HEK293 (cell line): ENCODE measurements at regions not wholly inside any gene's neighbourhood (a gene's known extent, or its start where the extent isn't known, plus 50 kb on each side); places are given as distances from the start of the nearest gene placed in this dataset.

Experiments used
- CTCF ChIP-seq: fragments of 450-650 bp; formaldehyde crosslinking; IDR thresholded peaks from 2 replicates; pipeline ENCODE4 v1.5.1; 2016; ENCODE audit warnings: missing biosample characterization, missing genetic modification characterization
- FEZF1 ChIP-seq: fragments of 450-650 bp; formaldehyde crosslinking; IDR thresholded peaks from 2 replicates; pipeline ENCODE4 v1.5.1; 2016; ENCODE audit warnings: missing biosample characterization, missing genetic modification characterization
- GLIS1 ChIP-seq: fragments of 450-650 bp; formaldehyde crosslinking; IDR thresholded peaks from 2 replicates; pipeline ENCODE4 v1.5.1; 2016; ENCODE audit warnings: missing biosample characterization, missing genetic modification characterization
- IKZF3 ChIP-seq: fragments of 450-650 bp; IDR thresholded peaks from 2 replicates; pipeline ENCODE4 v1.5.0; 2018; ENCODE audit warnings: missing biosample characterization, mild to moderate bottlenecking, missing genetic modification characterization, moderate library complexity
- INSM2 ChIP-seq: fragments of 450-650 bp; formaldehyde crosslinking; IDR thresholded peaks from 2 replicates; pipeline ENCODE4 v1.5.1; 2016; ENCODE audit warnings: missing biosample characterization, missing genetic modification characterization
- KLF9 ChIP-seq: fragments of 450-650 bp; formaldehyde crosslinking; IDR thresholded peaks from 2 replicates; pipeline ENCODE4 v1.5.1; 2016; ENCODE audit warnings: missing biosample characterization, missing genetic modification characterization, low read depth
- PATZ1 ChIP-seq: fragments of 450-650 bp; formaldehyde crosslinking; IDR thresholded peaks from 2 replicates; pipeline ENCODE4 v1.5.1; 2016; ENCODE audit warnings: missing biosample characterization, missing genetic modification characterization
- REST ChIP-seq: fragments of 450-650 bp; formaldehyde crosslinking; IDR thresholded peaks from 2 replicates; pipeline ENCODE4 v1.5.1; 2016; ENCODE audit warnings: missing biosample characterization, missing genetic modification characterization
- TCF7L2 ChIP-seq: IDR thresholded peaks from 2 replicates; pipeline ENCODE4 v1.6.1; 2011; ENCODE audit warnings: low read depth, mild to moderate bottlenecking, inconsistent platforms, low read length, moderate library complexity, borderline replicate concordance
- ZBTB8A ChIP-seq: fragments of 450-650 bp; formaldehyde crosslinking; IDR thresholded peaks from 2 replicates; pipeline ENCODE4 v1.5.1; 2016; ENCODE audit warnings: missing biosample characterization, missing genetic modification characterization
- ZNF10 ChIP-seq: fragments of 450-650 bp; formaldehyde crosslinking; IDR thresholded peaks from 2 replicates; pipeline ENCODE4 v1.5.1; 2017; ENCODE audit warnings: missing biosample characterization, missing genetic modification characterization
- ZNF112 ChIP-seq: fragments of 450-650 bp; formaldehyde crosslinking; IDR thresholded peaks from 2 replicates; pipeline ENCODE4 v1.5.0; 2017; ENCODE audit warnings: missing biosample characterization, missing genetic modification characterization
- ZNF121 ChIP-seq: fragments of 450-650 bp; formaldehyde crosslinking; IDR thresholded peaks from 2 replicates; pipeline ENCODE4 v1.5.1; 2016; ENCODE audit warnings: missing biosample characterization, missing genetic modification characterization
- ZNF18 ChIP-seq: fragments of 450-650 bp; formaldehyde crosslinking; IDR thresholded peaks from 2 replicates; pipeline ENCODE4 v1.5.1; 2016; ENCODE audit warnings: missing biosample characterization, missing genetic modification characterization
- ZNF184 ChIP-seq: fragments of 450-650 bp; IDR thresholded peaks from 2 replicates; pipeline ENCODE4 v1.5.1; 2018; ENCODE audit warnings: missing biosample characterization, mild to moderate bottlenecking, missing genetic modification characterization
- ZNF366 ChIP-seq: fragments of 450-650 bp; formaldehyde crosslinking; conservative IDR thresholded peaks from 2 replicates; pipeline ENCODE4 v1.5.1; 2016; ENCODE audit warnings: missing biosample characterization, missing genetic modification characterization
- ZNF513 ChIP-seq: fragments of 450-650 bp; IDR thresholded peaks from 2 replicates; pipeline ENCODE4 v1.5.1; 2018; ENCODE audit warnings: missing biosample characterization, missing genetic modification characterization
- ZNF555 ChIP-seq: fragments of 450-650 bp; formaldehyde crosslinking; conservative IDR thresholded peaks from 2 replicates; pipeline ENCODE4 v1.5.1; 2017; ENCODE audit warnings: missing biosample characterization, mild to moderate bottlenecking, missing genetic modification characterization, inconsistent platforms
- ZNF580 ChIP-seq: fragments of 450-650 bp; formaldehyde crosslinking; IDR thresholded peaks from 2 replicates; pipeline ENCODE4 v1.5.1; 2016; ENCODE audit warnings: missing biosample characterization, missing genetic modification characterization
- ZNF585B ChIP-seq: fragments of 450-650 bp; formaldehyde crosslinking; IDR thresholded peaks from 2 replicates; pipeline ENCODE4 v1.5.1; 2016; ENCODE audit warnings: missing biosample characterization, missing genetic modification characterization
- ZNF626 ChIP-seq: fragments of 450-650 bp; sonication (Bioruptor Pico); formaldehyde crosslinking; IDR thresholded peaks from 2 replicates; pipeline ENCODE4 v1.5.1; 2018; ENCODE audit warnings: missing biosample characterization, missing genetic modification characterization, inconsistent platforms
- ZNF704 ChIP-seq: fragments of 450-650 bp; formaldehyde crosslinking; IDR thresholded peaks from 2 replicates; pipeline ENCODE4 v1.5.1; 2016; ENCODE audit warnings: missing biosample characterization, missing genetic modification characterization
- ZSCAN16 ChIP-seq: fragments of 450-650 bp; formaldehyde crosslinking; IDR thresholded peaks from 2 replicates; pipeline ENCODE4 v1.5.1; 2016; ENCODE audit warnings: missing biosample characterization, missing genetic modification characterization
- ZSCAN30 ChIP-seq: fragments of 450-650 bp; IDR thresholded peaks from 2 replicates; pipeline ENCODE4 v1.5.1; 2018; ENCODE audit warnings: missing biosample characterization, mild to moderate bottlenecking, missing genetic modification characterization, moderate library complexity
- ZXDB ChIP-seq: fragments of 450-650 bp; formaldehyde crosslinking; IDR thresholded peaks from 2 replicates; pipeline ENCODE4 v1.5.1; 2016; ENCODE audit warnings: missing biosample characterization, missing genetic modification characterization

- TF ChIP-seq ZNF18 (tag by site-specific recombination) (peak; percentile 81; the same call in 1 of the 2 replicates), REST (tag by site-specific recombination) (peak; percentile 45; the same call in 1 of the 2 replicates), ZXDB (tag by site-specific recombination) (peak; percentile 65), CTCF (0 out of 2 replicates have a peak, but pooled peaks have one; percentile 5), ZBTB8A (tag by site-specific recombination) (peak; percentile 96), ZNF112 (no peak), ZNF513 (no peak; the same call in 1 of the 2 replicates), ZNF555 (tag by site-specific recombination) (no peak), PATZ1 (tag by site-specific recombination) (peak; percentile 53), ZNF366 (tag by site-specific recombination) (peak; percentile 68), ZNF121 (tag by site-specific recombination) (peak; percentile 45; the same call in 1 of the 2 replicates), INSM2 (peak; percentile 29; the same call in 1 of the 2 replicates), ZNF184 (tag by site-specific recombination) (peak; percentile 77; the same call in 1 of the 2 replicates), ZNF585B (tag by site-specific recombination) (no peak), TCF7L2 (peak; percentile 76; the same call in 1 of the 2 replicates), FEZF1 (tag by site-specific recombination) (no peak), IKZF3 (peak; percentile 66; the same call in 1 of the 2 replicates), ZSCAN30 (tag by site-specific recombination) (peak; percentile 45; the same call in 1 of the 2 replicates), ZNF10 (tag by site-specific recombination) (peak; percentile 10; the same call in 1 of the 2 replicates), ZNF704 (tag by site-specific recombination) (no peak), ZNF580 (tag by site-specific recombination) (no peak), GLIS1 (tag by site-specific recombination) (peak; percentile 73), ZNF626 (tag by site-specific recombination) (no peak), KLF9 (tag by site-specific recombination) (peak; percentile 49), ZSCAN16 (tag by site-specific recombination) (0 out of 2 replicates have a peak, but pooled peaks have one; percentile 51)
Observed at GRCh38 chr21:31558189-31558961, 101.1 kb upstream of the SOD1 start (continued).
